ENCODE measurements at regions not wholly inside any gene's neighbourhood (a gene's known extent, or its start where the extent isn't known, plus 50 kb on each side); places are given as distances from the start of the nearest gene placed in this dataset.

DNA sequence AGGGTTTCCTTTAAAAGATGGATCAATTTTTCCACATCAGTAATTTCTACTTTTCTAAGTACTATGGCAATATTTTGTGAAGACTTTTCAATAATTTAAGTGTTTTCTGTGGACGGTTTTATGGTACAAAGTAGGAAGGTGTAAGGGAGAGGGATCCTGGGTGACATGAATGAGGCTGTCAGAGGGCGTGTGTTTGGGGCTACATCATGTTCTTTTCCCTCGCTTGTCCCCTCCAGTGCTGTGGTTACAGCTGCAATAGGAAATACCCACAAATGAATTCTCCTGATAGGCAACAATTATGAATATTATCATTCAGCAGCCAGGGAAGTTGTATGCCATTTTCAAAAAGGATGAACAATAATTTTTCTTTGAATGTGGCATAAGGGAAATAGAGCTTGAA lies 83.8 kb downstream of the CAVIN4 start:
- ATAC-seq (ENCODE audit: low read depth) = no peak
- H3K27ac ChIP-seq (ENCODE audit: poor library complexity, severe bottlenecking) = no peak overlapping the region
- no peak for DNase-seq (ENCODE audit: low spot score)
- H3K9me3 ChIP-seq (ENCODE audit: severe bottlenecking) = no peaks in the 10 kb centered on the region
- H3K27me3 ChIP-seq (ENCODE audit: insufficient read depth, poor library complexity, severe bottlenecking) = no peaks in the 10 kb centered on the region
- H3K4me1 ChIP-seq (ENCODE audit: insufficient read depth, poor library complexity, severe bottlenecking) = no peaks in the 10 kb centered on the region
- no peaks in the 10 kb centered on the region for H3K36me3 ChIP-seq (ENCODE audit: low read depth)
- TF ChIP-seq, protein P1, sequence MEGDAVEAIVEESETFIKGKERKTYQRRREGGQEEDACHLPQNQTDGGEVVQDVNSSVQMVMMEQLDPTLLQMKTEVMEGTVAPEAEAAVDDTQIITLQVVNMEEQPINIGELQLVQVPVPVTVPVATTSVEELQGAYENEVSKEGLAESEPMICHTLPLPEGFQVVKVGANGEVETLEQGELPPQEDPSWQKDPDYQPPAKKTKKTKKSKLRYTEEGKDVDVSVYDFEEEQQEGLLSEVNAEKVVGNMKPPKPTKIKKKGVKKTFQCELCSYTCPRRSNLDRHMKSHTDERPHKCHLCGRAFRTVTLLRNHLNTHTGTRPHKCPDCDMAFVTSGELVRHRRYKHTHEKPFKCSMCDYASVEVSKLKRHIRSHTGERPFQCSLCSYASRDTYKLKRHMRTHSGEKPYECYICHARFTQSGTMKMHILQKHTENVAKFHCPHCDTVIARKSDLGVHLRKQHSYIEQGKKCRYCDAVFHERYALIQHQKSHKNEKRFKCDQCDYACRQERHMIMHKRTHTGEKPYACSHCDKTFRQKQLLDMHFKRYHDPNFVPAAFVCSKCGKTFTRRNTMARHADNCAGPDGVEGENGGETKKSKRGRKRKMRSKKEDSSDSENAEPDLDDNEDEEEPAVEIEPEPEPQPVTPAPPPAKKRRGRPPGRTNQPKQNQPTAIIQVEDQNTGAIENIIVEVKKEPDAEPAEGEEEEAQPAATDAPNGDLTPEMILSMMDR (IDR thresholded peaks at IDR 0.05; ENCODE audit: poor library complexity, severe bottlenecking) = no peak
- no peak overlapping the region for H3K4me3 ChIP-seq (ENCODE audit: severe bottlenecking)

DNA sequence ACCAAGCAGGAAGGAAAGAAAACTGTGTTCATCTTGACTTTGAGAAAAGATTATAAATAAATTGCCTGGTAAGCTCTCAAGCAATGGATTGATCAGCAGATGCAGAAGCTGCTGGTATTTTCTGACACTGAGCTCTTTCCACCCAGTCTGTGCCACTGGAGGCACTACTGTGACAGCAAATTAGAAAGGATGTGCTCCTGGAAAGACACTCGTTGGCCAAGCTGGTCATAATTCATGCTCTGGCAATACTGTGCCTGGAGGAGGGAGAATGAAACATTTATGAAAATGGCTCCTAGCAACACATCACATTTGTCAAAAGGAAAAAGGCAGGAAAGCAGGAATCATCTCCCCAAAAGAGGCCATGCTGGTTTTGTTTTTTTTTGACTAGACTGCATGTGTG lies 84.2 kb downstream of the CAVIN4 start:
- no peak overlapping the region for H3K27ac ChIP-seq (ENCODE audit: poor library complexity, severe bottlenecking)
- ATAC-seq (ENCODE audit: low read depth) (no peak), DNase-seq (ENCODE audit: low spot score) (no peak)
- H3K9me3 ChIP-seq (ENCODE audit: severe bottlenecking) = no peaks in the 10 kb centered on the region
- H3K27me3 ChIP-seq (ENCODE audit: insufficient read depth, poor library complexity, severe bottlenecking) = no peaks in the 10 kb centered on the region
- no peak overlapping the region for H3K4me3 ChIP-seq (ENCODE audit: severe bottlenecking)
- H3K4me1 ChIP-seq (ENCODE audit: insufficient read depth, poor library complexity, severe bottlenecking) = no peaks in the 10 kb centered on the region
- H3K36me3 ChIP-seq (ENCODE audit: low read depth) = no peaks in the 10 kb centered on the region
- TF ChIP-seq, protein P1 (IDR thresholded peaks at IDR 0.05; ENCODE audit: poor library complexity, severe bottlenecking) = no peak

DNA sequence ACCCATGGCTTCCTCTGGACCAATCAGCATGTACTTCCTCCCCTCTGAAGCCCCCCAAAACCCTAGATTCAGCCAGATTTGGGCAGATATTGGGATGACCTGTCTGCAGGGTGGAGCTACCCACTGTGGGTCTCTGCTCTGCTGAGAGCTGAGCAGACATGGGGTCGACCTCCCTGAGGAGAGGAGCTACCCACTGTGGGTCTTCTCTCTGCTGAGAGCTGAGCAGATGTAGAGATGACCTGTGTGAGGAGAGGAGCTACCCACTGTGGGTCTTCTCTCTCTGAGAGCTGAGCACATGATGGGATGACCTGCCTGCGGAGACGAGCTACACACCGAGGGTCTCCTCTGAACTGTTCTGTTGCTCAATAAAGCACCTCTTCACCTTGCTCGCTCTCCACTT lies 89.6 kb downstream of the CAVIN4 start:
- H3K4me1 ChIP-seq (ENCODE audit: insufficient read depth, poor library complexity, severe bottlenecking) = no peaks in the 10 kb centered on the region
- no peaks in the 10 kb centered on the region for H3K36me3 ChIP-seq (ENCODE audit: low read depth)
- TF ChIP-seq, protein P1 (IDR thresholded peaks at IDR 0.05; ENCODE audit: poor library complexity, severe bottlenecking) = no peak
- H3K27ac ChIP-seq (ENCODE audit: poor library complexity, severe bottlenecking) = no peak overlapping the region
- DNase-seq (ENCODE audit: low spot score) (no peak), ATAC-seq (ENCODE audit: low read depth) (no peak)
- H3K4me3 ChIP-seq (ENCODE audit: severe bottlenecking) = no peak overlapping the region
- H3K9me3 ChIP-seq (ENCODE audit: severe bottlenecking) = no peaks in the 10 kb centered on the region
- H3K27me3 ChIP-seq (ENCODE audit: insufficient read depth, poor library complexity, severe bottlenecking) = no peaks in the 10 kb centered on the region

DNA sequence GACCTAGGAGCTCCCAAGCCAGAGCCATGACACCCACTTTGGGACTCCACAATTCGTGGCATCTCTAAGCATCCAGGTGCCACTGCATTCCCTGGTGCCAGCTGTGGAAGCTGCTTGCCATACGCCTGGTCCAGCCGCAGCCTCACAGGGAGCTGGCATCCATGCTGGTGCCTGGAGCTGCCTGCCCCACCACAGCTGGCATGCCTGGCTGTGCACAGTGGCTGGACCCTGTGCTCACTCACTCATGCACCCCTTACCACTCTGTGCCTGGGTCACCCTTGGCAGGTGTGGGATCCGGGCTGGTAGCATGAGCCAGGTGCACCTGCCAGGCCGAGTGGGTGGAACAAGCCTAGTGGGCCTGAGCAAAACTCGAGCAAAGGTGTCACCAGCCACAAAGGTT lies 90.1 kb downstream of the CAVIN4 start:
- ATAC-seq (ENCODE audit: low read depth) (no peak), DNase-seq (ENCODE audit: low spot score) (no peak)
- Histone ChIP-seq H3K4me3 (ENCODE audit: severe bottlenecking) (no peak overlapping the region), H3K27ac (ENCODE audit: poor library complexity, severe bottlenecking) (no peak overlapping the region), H3K9me3 (ENCODE audit: severe bottlenecking) (no peaks in the 10 kb centered on the region), H3K4me1 (ENCODE audit: insufficient read depth, poor library complexity, severe bottlenecking) (no peaks in the 10 kb centered on the region), H3K36me3 (ENCODE audit: low read depth) (no peaks in the 10 kb centered on the region), H3K27me3 (ENCODE audit: insufficient read depth, poor library complexity, severe bottlenecking) (no peaks in the 10 kb centered on the region)
- TF ChIP-seq, protein P1 (IDR thresholded peaks at IDR 0.05; ENCODE audit: poor library complexity, severe bottlenecking) = no peak

DNA sequence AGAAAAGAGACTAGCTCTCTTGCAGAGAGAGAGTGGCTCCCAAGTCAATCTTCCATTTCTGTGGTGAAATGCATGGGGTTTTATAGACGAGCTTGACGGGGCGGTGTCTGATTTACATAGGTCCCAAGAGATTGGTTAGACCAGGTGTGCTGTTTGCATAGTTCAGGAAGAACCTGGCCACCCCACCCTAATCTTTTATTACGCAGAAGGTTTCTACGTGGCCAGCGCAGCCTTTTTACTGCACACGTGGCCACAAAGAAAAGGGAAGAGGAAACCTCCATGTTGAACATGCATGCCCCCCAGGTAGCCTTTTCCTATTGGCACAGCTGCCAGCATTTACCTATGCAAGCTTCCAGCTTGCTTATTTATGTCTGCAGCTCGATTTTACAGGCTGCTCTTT lies 92.1 kb downstream of the CAVIN4 start:
- TF ChIP-seq, protein P1 (IDR thresholded peaks at IDR 0.05; ENCODE audit: poor library complexity, severe bottlenecking) = no peak
- ATAC-seq (ENCODE audit: low read depth) (no peak), DNase-seq (ENCODE audit: low spot score) (no peak)
- Histone ChIP-seq H3K27me3 (ENCODE audit: insufficient read depth, poor library complexity, severe bottlenecking) (no peaks in the 10 kb centered on the region), H3K9me3 (ENCODE audit: severe bottlenecking) (no peaks in the 10 kb centered on the region), H3K4me3 (ENCODE audit: severe bottlenecking) (no peak overlapping the region), H3K36me3 (ENCODE audit: low read depth) (no peaks in the 10 kb centered on the region), H3K27ac (ENCODE audit: poor library complexity, severe bottlenecking) (no peak overlapping the region), H3K4me1 (ENCODE audit: insufficient read depth, poor library complexity, severe bottlenecking) (no peaks in the 10 kb centered on the region)
